Ectodermal cell (in vitro differentiated cells): ENCODE measurements at regions not wholly inside any gene's neighbourhood (a gene's known extent, or its start where the extent isn't known, plus 50 kb on each side); places are given as distances from the start of the nearest gene placed in this dataset.

Experiments used
- H3K27ac ChIP-seq: 2 replicates; pipeline ENCODE4 v1.7.0; 2013; ENCODE audit warnings: mild to moderate bottlenecking, low read depth, low read length; ENCODE audit not compliant: insufficient read depth, poor library complexity, severe bottlenecking
- H3K27me3 ChIP-seq: 2 replicates; pipeline ENCODE4 v1.7.0; 2013; ENCODE audit warnings: mild to moderate bottlenecking, low read length; ENCODE audit not compliant: insufficient read depth, control insufficient read depth, poor library complexity, severe bottlenecking
- H3K36me3 ChIP-seq: one replicate; pipeline ENCODE4 v1.7.0; 2013; ENCODE audit warnings: low read length; ENCODE audit not compliant: control insufficient read depth, insufficient read depth
- H3K4me1 ChIP-seq: one replicate; pipeline ENCODE4 v1.7.0; 2013; ENCODE audit warnings: low read length; ENCODE audit not compliant: control insufficient read depth, insufficient read depth
- H3K4me3 ChIP-seq: 2 replicates; pipeline ENCODE4 v1.7.0; 2013; ENCODE audit warnings: low read depth, low read length, control low read depth; ENCODE audit not compliant: insufficient read depth
- H3K9me3 ChIP-seq: 2 replicates; pipeline ENCODE4 v1.7.0; 2013; ENCODE audit warnings: mild to moderate bottlenecking, low read length, moderate library complexity; ENCODE audit not compliant: control insufficient read depth
- WGBS, 2 experiments: methylation state at CpG; one replicate each; pipeline ENCODE4 v1.1.7; 2013; ENCODE audit warnings: missing lambda C conversion rate in 2 of 2; 5-methylcytosine and 5-hydroxymethylcytosine counted together

- no peaks in the 10 kb centered on the region for H3K9me3 ChIP-seq
- peaks cover 42% of the 10 kb centered on the region for H3K4me1 ChIP-seq
- H3K36me3 ChIP-seq: no peaks in the 10 kb centered on the region
- no peak overlapping the region for H3K27ac ChIP-seq
- H3K27me3 ChIP-seq: peaks cover 5% of the 10 kb centered on the region
- H3K4me3 ChIP-seq: no peak overlapping the region
- 58 to 60% methylated on average over 9 of the region's 9 CpGs for WGBS, 2 experiments
These were observed 104.4 kb upstream of the FOXP4 start for GRCh38 chr6:41441598-41442351.

- H3K4me3 ChIP-seq: no peak overlapping the region
- H3K4me1 ChIP-seq: peaks cover 42% of the 10 kb centered on the region
- 78 to 87% methylated on average over 2 of the region's 2 CpGs for WGBS, 2 experiments
- peaks cover 5% of the 10 kb centered on the region for H3K27me3 ChIP-seq
- H3K36me3 ChIP-seq: no peaks in the 10 kb centered on the region
- H3K9me3 ChIP-seq: no peaks in the 10 kb centered on the region
- H3K27ac ChIP-seq: no peak overlapping the region
These were observed 103.9 kb upstream of the FOXP4 start for GRCh38 chr6:41442352-41442672.

GRCh38 chr6:41442800-41443501, 103.2 kb upstream of the FOXP4 start:
- peak overlapping the region; percentile 36 for H3K4me3 ChIP-seq

GRCh38 chr6:41443616-41444525, 102.3 kb upstream of the FOXP4 start:
- 33 to 36% methylated on average over 15 of the region's 15 CpGs for WGBS, 2 experiments
- H3K36me3 ChIP-seq: no peaks in the 10 kb centered on the region
- H3K27ac ChIP-seq: no peak overlapping the region
- no peaks in the 10 kb centered on the region for H3K9me3 ChIP-seq
- H3K27me3 ChIP-seq: peaks cover 5% of the 10 kb centered on the region
- peaks cover 42% of the 10 kb centered on the region for H3K4me1 ChIP-seq
- H3K4me3 ChIP-seq: no peak overlapping the region

More at GRCh38 chr6:41442800-41443501, 103.2 kb upstream of the FOXP4 start:
- peaks cover 42% of the 10 kb centered on the region for H3K4me1 ChIP-seq
- H3K27ac ChIP-seq: peak overlapping the region; percentile 87
- 1% methylated on average over 39 of the region's 42 CpGs for WGBS, 2 experiments
- H3K27me3 ChIP-seq: peaks cover 5% of the 10 kb centered on the region
- no peaks in the 10 kb centered on the region for H3K36me3 ChIP-seq
- no peaks in the 10 kb centered on the region for H3K9me3 ChIP-seq

- Histone ChIP-seq H3K36me3 (no peaks in the 10 kb centered on the region), H3K27me3 (peaks cover 5% of the 10 kb centered on the region), H3K4me3 (no peak overlapping the region), H3K27ac (no peak overlapping the region), H3K4me1 (peaks cover 42% of the 10 kb centered on the region), H3K9me3 (no peaks in the 10 kb centered on the region)
- WGBS, 2 experiments: 84 to 87% methylated on average over 11 of the region's 11 CpGs
These were observed 100.9 kb upstream of the FOXP4 start for GRCh38 chr6:41445261-41445660.

GRCh38 chr6:41446132-41446531, 100.0 kb upstream of the FOXP4 start:
- Histone ChIP-seq H3K36me3 (no peaks in the 10 kb centered on the region), H3K9me3 (no peaks in the 10 kb centered on the region), H3K27me3 (peaks cover 9% of the 10 kb centered on the region), H3K4me3 (no peak overlapping the region), H3K27ac (no peak overlapping the region), H3K4me1 (peaks cover 41% of the 10 kb centered on the region)
- WGBS, 2 experiments: 89% methylated on average over 4 of the region's 4 CpGs

- H3K27me3 ChIP-seq: peaks cover 9% of the 10 kb centered on the region
- no peak overlapping the region for H3K27ac ChIP-seq
- no peaks in the 10 kb centered on the region for H3K36me3 ChIP-seq
- 90 to 91% methylated on average over 7 to 8 of the region's 8 CpGs for WGBS, 2 experiments
- no peak overlapping the region for H3K4me3 ChIP-seq
- peaks cover 35% of the 10 kb centered on the region for H3K4me1 ChIP-seq
- no peaks in the 10 kb centered on the region for H3K9me3 ChIP-seq
These were observed 99.2 kb upstream of the FOXP4 start for GRCh38 chr6:41446907-41447545.

- 100% methylated on average over 1 of the region's 1 CpG for whole genome bisulfite sequencing, 2 experiments
- Histone ChIP-seq H3K9me3 (no peaks in the 10 kb centered on the region), H3K27me3 (peaks cover 9% of the 10 kb centered on the region), H3K4me3 (no peak overlapping the region), H3K27ac (no peak overlapping the region), H3K36me3 (no peaks in the 10 kb centered on the region), H3K4me1 (peaks cover 30% of the 10 kb centered on the region)
These were observed 97.9 kb upstream of the FOXP4 start for GRCh38 chr6:41448256-41448655.

- no peak overlapping the region for H3K27ac ChIP-seq
- H3K4me1 ChIP-seq: peaks cover 17% of the 10 kb centered on the region
- H3K36me3 ChIP-seq: no peaks in the 10 kb centered on the region
- H3K9me3 ChIP-seq: no peaks in the 10 kb centered on the region
- H3K4me3 ChIP-seq: no peak overlapping the region
- H3K27me3 ChIP-seq: peaks cover 12% of the 10 kb centered on the region
- WGBS, 2 experiments: 80 to 86% methylated on average over 8 of the region's 8 CpGs
These were observed 96.6 kb upstream of the FOXP4 start for GRCh38 chr6:41449399-41450245.
